Cardiac fibroblast (primary cell): ENCODE measurements at regions not wholly inside any gene's neighbourhood (a gene's known extent, or its start where the extent isn't known, plus 50 kb on each side); places are given as distances from the start of the nearest gene placed in this dataset.

Experiments
- DNase-seq, 2 donors: peaks; one replicate each; pipeline versions ENCODE4 v3.0.0 to v3.0.0-alpha.2; 2010; ENCODE audit warnings: low read depth in 2 of 2
- H3K4me3 ChIP-seq, 2 donors: replicated peaks in 1 of 2; 1 replicate in 1 of 2; 2 replicates in 1 of 2; pipeline ENCODE4 v1.5.1; 2011; ENCODE audit warnings: low read depth in 2 of 2, low read length in 2 of 2, mild to moderate bottlenecking in 2 of 2, moderate library complexity in 1 of 2
- CTCF ChIP-seq: IDR thresholded peaks from one replicate; pipeline ENCODE4 v1.5.1; 2011; ENCODE audit warnings: low read depth, mild to moderate bottlenecking, low read length, inconsistent platforms

GRCh38 chr5:3999929-4000328, 404.3 kb downstream of the IRX1 start:
- no peak for DNase-seq
- no peak for TF ChIP-seq CTCF
- no peak overlapping the region for H3K4me3 ChIP-seq

- DNase-seq: no peak
- no peak for TF ChIP-seq CTCF
- H3K4me3 ChIP-seq: no peak overlapping the region
Observed at GRCh38 chr5:4001004-4001403, 405.4 kb downstream of the IRX1 start.

GRCh38 chr5:4001758-4002533, 406.3 kb downstream of the IRX1 start:
- no peak overlapping the region for H3K4me3 ChIP-seq
- DNase-seq: no peak
- TF ChIP-seq CTCF: no peak

- no peak for DNase-seq
- H3K4me3 ChIP-seq: no peak overlapping the region
- TF ChIP-seq CTCF: no peak
Observed at GRCh38 chr5:4005335-4005734, 409.7 kb downstream of the IRX1 start.

GRCh38 chr5:4007001-4007400, 411.4 kb downstream of the IRX1 start:
- H3K4me3 ChIP-seq: no peak overlapping the region
- DNase-seq: no peak
- TF ChIP-seq CTCF: no peak

- DNase-seq: no peak
- no peak overlapping the region for H3K4me3 ChIP-seq
- no peak for TF ChIP-seq CTCF
Observed at GRCh38 chr5:4011943-4012342, 416.3 kb downstream of the IRX1 start.
